Fibroblast of the aortic adventitia (primary cell): ENCODE measurements at regions not wholly inside any gene's neighbourhood (a gene's known extent, or its start where the extent isn't known, plus 50 kb on each side); places are given as distances from the start of the nearest gene placed in this dataset.

Source experiments
- DNase-seq: peaks from one replicate; pipeline ENCODE4 v3.0.0-alpha.2; 2010; ENCODE audit warnings: low read depth
- H3K4me3 ChIP-seq: 2 replicates; pipeline ENCODE4 v1.5.1; 2011; ENCODE audit warnings: low read depth, mild to moderate bottlenecking, control low read depth, low read length, moderate library complexity
- CTCF ChIP-seq: IDR thresholded peaks from 2 replicates; pipeline ENCODE4 v1.5.1; 2011; ENCODE audit warnings: mild to moderate bottlenecking, low read length, control low read depth, inconsistent platforms; ENCODE audit not compliant: insufficient read depth

- DNase-seq = no peak
- no peak overlapping the region for H3K4me3 ChIP-seq
- TF ChIP-seq CTCF = no peak
Observed at GRCh38 chr13:97780486-97780885, 173.0 kb upstream of the IPO5 start.

- no peak for TF ChIP-seq CTCF
- H3K4me3 ChIP-seq = no peak overlapping the region
- DNase-seq = no peak
Observed at GRCh38 chr13:97781891-97782305, 171.6 kb upstream of the IPO5 start.

GRCh38 chr13:97786510-97786909, 167.0 kb upstream of the IPO5 start:
- H3K4me3 ChIP-seq = no peak overlapping the region
- DNase-seq = no peak
- no peak for TF ChIP-seq CTCF

GRCh38 chr13:97797553-97797952, 155.9 kb upstream of the IPO5 start:
- TF ChIP-seq CTCF = no peak
- DNase-seq = no peak
- no peak overlapping the region for H3K4me3 ChIP-seq

- DNase-seq = no peak
- no peak overlapping the region for H3K4me3 ChIP-seq
- TF ChIP-seq CTCF = no peak
Observed at GRCh38 chr13:97798171-97798821, 155.2 kb upstream of the IPO5 start.

- no peak for TF ChIP-seq CTCF
- no peak overlapping the region for H3K4me3 ChIP-seq
- DNase-seq = peak; percentile 55
Observed at GRCh38 chr13:97798836-97799235, 154.6 kb upstream of the IPO5 start.

GRCh38 chr13:97802213-97802612, 151.3 kb upstream of the IPO5 start:
- H3K4me3 ChIP-seq = no peak overlapping the region
- TF ChIP-seq CTCF = no peak
- DNase-seq = no peak
